ENCODE measurements at regions not wholly inside any gene's neighbourhood (a gene's known extent, or its start where the extent isn't known, plus 50 kb on each side); places are given as distances from the start of the nearest gene placed in this dataset.

- no peak for TF ChIP-seq CTCF (IDR thresholded peaks at IDR 0.05)
- no peak for TF ChIP-seq POLR2A (IDR thresholded peaks at IDR 0.05)
These were observed 108.2 kb upstream of the RAB12 start for GRCh38 chr18:8501044-8501443.
